ENCODE measurements at regions not wholly inside any gene's neighbourhood (a gene's known extent, or its start where the extent isn't known, plus 50 kb on each side); places are given as distances from the start of the nearest gene placed in this dataset.
"Not testable (repeated sequence)": the region's sequence is repeated elsewhere in the genome, so short reads cannot be mapped to it uniquely, and the experiment has no call there.

DNA sequence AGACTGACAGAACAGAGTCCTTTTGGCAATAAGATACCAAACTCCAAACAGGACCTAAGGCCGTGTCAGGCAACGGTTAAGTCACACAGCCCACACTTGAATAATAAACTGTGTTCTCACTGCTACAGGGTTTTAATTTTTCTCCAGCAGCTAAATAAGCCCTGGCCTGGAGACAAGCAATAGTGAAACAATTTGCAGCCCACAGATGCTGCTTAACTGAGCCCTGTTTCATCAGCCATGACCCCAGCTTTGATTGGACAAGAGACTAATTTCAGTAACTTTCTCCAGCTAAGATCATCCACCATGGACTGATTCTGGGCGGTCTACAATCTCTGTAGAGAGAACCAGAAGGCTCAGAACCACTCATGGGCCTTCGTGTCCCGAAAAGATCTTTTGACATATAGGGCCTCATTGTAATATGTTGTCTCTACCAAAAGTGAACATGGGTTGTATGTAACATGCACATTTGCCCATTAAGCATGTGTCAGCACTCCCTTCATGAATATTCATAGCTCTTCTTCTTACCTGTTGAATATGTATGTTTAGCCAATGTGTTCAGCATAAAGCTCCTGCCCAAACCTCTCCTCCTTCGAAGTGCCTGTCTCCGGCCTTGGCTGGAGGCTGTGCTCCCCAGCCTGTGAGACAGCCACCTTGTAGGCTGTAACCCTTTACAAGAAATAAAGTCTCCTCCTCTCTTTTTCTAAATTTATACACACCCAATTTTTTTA is 223.1 kb upstream of the AKR1E2 start:
- DNase-seq (ENCODE audit: low read depth, low spot score) (no peak), FAIRE-seq (no peak)

DNA sequence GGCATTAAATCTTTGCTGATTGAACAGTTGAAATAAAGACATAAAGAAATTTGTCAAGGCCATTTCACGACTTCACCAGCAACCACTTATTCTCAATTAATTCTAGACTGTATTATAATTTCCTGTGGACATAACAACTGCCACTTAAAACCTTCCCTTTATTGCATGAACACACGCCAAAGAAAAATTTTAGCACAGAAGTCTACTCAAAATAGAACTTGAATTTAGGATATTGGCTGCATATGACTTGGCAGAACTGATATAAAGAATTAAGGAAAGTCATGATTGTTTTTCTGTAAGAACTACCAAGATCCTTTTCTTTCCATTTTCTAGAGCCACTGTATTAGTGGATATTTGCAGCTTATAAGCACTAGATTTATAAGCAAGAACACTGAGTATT is 226.5 kb upstream of the AKR1E2 start:
- TF ChIP-seq, protein P1, sequence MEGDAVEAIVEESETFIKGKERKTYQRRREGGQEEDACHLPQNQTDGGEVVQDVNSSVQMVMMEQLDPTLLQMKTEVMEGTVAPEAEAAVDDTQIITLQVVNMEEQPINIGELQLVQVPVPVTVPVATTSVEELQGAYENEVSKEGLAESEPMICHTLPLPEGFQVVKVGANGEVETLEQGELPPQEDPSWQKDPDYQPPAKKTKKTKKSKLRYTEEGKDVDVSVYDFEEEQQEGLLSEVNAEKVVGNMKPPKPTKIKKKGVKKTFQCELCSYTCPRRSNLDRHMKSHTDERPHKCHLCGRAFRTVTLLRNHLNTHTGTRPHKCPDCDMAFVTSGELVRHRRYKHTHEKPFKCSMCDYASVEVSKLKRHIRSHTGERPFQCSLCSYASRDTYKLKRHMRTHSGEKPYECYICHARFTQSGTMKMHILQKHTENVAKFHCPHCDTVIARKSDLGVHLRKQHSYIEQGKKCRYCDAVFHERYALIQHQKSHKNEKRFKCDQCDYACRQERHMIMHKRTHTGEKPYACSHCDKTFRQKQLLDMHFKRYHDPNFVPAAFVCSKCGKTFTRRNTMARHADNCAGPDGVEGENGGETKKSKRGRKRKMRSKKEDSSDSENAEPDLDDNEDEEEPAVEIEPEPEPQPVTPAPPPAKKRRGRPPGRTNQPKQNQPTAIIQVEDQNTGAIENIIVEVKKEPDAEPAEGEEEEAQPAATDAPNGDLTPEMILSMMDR (optimal IDR thresholded peaks at IDR 0.05 in 1 of 3, IDR thresholded peaks at IDR 0.05 in 1 of 3, conservative IDR thresholded peaks at IDR 0.05 in 1 of 3; ENCODE audit: extremely low read depth in 1 of 3, insufficient read depth in 2 of 3, low read length in 3 of 3), result no peak
- no peak for TF ChIP-seq EZH2 (IDR thresholded peaks at IDR 0.05; ENCODE audit: low read length)

More for the DNA sequence above, 223.1 kb upstream of the AKR1E2 start:
- dilution Hi-C loops (cut with MboI; ENCODE audit: extremely low pct_ligation_motif_present, low sequenced_read_pairs), result no loop called here
- Histone ChIP-seq H3K9me3 (ENCODE audit: control insufficient read depth, low read depth, low read length) (no peaks in the 10 kb centered on the region), H3K4me1 (ENCODE audit: control insufficient read depth, extremely low read depth, insufficient read depth, low read length) (no peaks in the 10 kb centered on the region), H3K36me3 (ENCODE audit: control insufficient read depth in 2 of 2, extremely low read depth in 1 of 2, insufficient read depth in 2 of 2, low read length in 2 of 2) (no peaks in the 10 kb centered on the region), H3K4me3 (ENCODE audit: control insufficient read depth in 2 of 3, extremely low read depth in 1 of 3, insufficient read depth in 2 of 3, low read depth in 1 of 3, low read length in 3 of 3) (no peak overlapping the region), H3K27ac (ENCODE audit: control insufficient read depth, insufficient read depth, low read length) (no peak overlapping the region), H3K79me2 (ENCODE audit: control insufficient read depth, insufficient read depth, low read length) (no peaks in the 10 kb centered on the region), H3K9ac (ENCODE audit: control insufficient read depth, extremely low read depth, insufficient read depth, low read length) (no peak overlapping the region), H3K4me2 (ENCODE audit: control insufficient read depth, extremely low read depth, insufficient read depth, low read depth, low read length) (no peak overlapping the region), H2AFZ (ENCODE audit: control insufficient read depth, low read length) (no peak overlapping the region), H3K9me1 (ENCODE audit: control insufficient read depth, extremely low read depth, insufficient read depth, low read length) (no peaks in the 10 kb centered on the region), H3K27me3 (ENCODE audit: control insufficient read depth, extremely low read depth, insufficient read depth, low read length) (no peaks in the 10 kb centered on the region), H4K20me1 (ENCODE audit: control insufficient read depth, extremely low read depth, insufficient read depth, low read length) (no peaks in the 10 kb centered on the region)
- TF ChIP-seq EZH2 (IDR thresholded peaks at IDR 0.05; ENCODE audit: low read length), result no peak
- TF ChIP-seq, protein P1 (optimal IDR thresholded peaks at IDR 0.05 in 1 of 3, IDR thresholded peaks at IDR 0.05 in 1 of 3, conservative IDR thresholded peaks at IDR 0.05 in 1 of 3; ENCODE audit: extremely low read depth in 1 of 3, insufficient read depth in 2 of 3, low read length in 3 of 3), result no peak

GRCh38 chr10:4597898-4598297 is 228.1 kb upstream of the AKR1E2 start:
- H3K9me3 ChIP-seq (ENCODE audit: control insufficient read depth, low read depth, low read length); H2AFZ ChIP-seq (ENCODE audit: control insufficient read depth, low read length); H3K36me3 ChIP-seq (ENCODE audit: control insufficient read depth in 2 of 2, extremely low read depth in 1 of 2, insufficient read depth in 2 of 2, low read length in 2 of 2); dilution Hi-C loops (cut with MboI; ENCODE audit: extremely low pct_ligation_motif_present, low sequenced_read_pairs); H3K4me3 ChIP-seq (ENCODE audit: control insufficient read depth in 2 of 3, extremely low read depth in 1 of 3, insufficient read depth in 2 of 3, low read depth in 1 of 3, low read length in 3 of 3); H3K27ac ChIP-seq (ENCODE audit: control insufficient read depth, insufficient read depth, low read length); H3K79me2 ChIP-seq (ENCODE audit: control insufficient read depth, insufficient read depth, low read length); H3K9me1 ChIP-seq (ENCODE audit: control insufficient read depth, extremely low read depth, insufficient read depth, low read length); H3K27me3 ChIP-seq (ENCODE audit: control insufficient read depth, extremely low read depth, insufficient read depth, low read length); FAIRE-seq; H3K4me2 ChIP-seq (ENCODE audit: control insufficient read depth, extremely low read depth, insufficient read depth, low read depth, low read length); H3K9ac ChIP-seq (ENCODE audit: control insufficient read depth, extremely low read depth, insufficient read depth, low read length); H4K20me1 ChIP-seq (ENCODE audit: control insufficient read depth, extremely low read depth, insufficient read depth, low read length); DNase-seq (ENCODE audit: low read depth, low spot score); H3K4me1 ChIP-seq (ENCODE audit: control insufficient read depth, extremely low read depth, insufficient read depth, low read length): not testable (repeated sequence)

More for the DNA sequence above, 226.5 kb upstream of the AKR1E2 start:
- H3K9me3 ChIP-seq (ENCODE audit: control insufficient read depth, low read depth, low read length), result no peaks in the 10 kb centered on the region
- DNase-seq (ENCODE audit: low read depth, low spot score) (no peak), FAIRE-seq (no peak)
- no peaks in the 10 kb centered on the region for H4K20me1 ChIP-seq (ENCODE audit: control insufficient read depth, extremely low read depth, insufficient read depth, low read length)
- no peak overlapping the region for H3K9ac ChIP-seq (ENCODE audit: control insufficient read depth, extremely low read depth, insufficient read depth, low read length)
- H3K79me2 ChIP-seq (ENCODE audit: control insufficient read depth, insufficient read depth, low read length), result no peaks in the 10 kb centered on the region
- H3K36me3 ChIP-seq (ENCODE audit: control insufficient read depth in 2 of 2, extremely low read depth in 1 of 2, insufficient read depth in 2 of 2, low read length in 2 of 2), result no peaks in the 10 kb centered on the region
- H2AFZ ChIP-seq (ENCODE audit: control insufficient read depth, low read length), result no peak overlapping the region
- dilution Hi-C loops (cut with MboI; ENCODE audit: extremely low pct_ligation_motif_present, low sequenced_read_pairs), result no loop called here
- no peak overlapping the region for H3K4me2 ChIP-seq (ENCODE audit: control insufficient read depth, extremely low read depth, insufficient read depth, low read depth, low read length)
- no peaks in the 10 kb centered on the region for H3K9me1 ChIP-seq (ENCODE audit: control insufficient read depth, extremely low read depth, insufficient read depth, low read length)
- H3K27me3 ChIP-seq (ENCODE audit: control insufficient read depth, extremely low read depth, insufficient read depth, low read length), result no peaks in the 10 kb centered on the region
- no peak overlapping the region for H3K4me3 ChIP-seq (ENCODE audit: control insufficient read depth in 2 of 3, extremely low read depth in 1 of 3, insufficient read depth in 2 of 3, low read depth in 1 of 3, low read length in 3 of 3)
- no peak overlapping the region for H3K27ac ChIP-seq (ENCODE audit: control insufficient read depth, insufficient read depth, low read length)
- H3K4me1 ChIP-seq (ENCODE audit: control insufficient read depth, extremely low read depth, insufficient read depth, low read length), result no peaks in the 10 kb centered on the region

Data from keratinocyte (primary cell).